ENCODE measurements at regions not wholly inside any gene's neighbourhood (a gene's known extent, or its start where the extent isn't known, plus 50 kb on each side); places are given as distances from the start of the nearest gene placed in this dataset.

- no peak for TF ChIP-seq CTCF (IDR thresholded peaks at IDR 0.05; ENCODE audit: low read depth, low read length)
- no peak for TF ChIP-seq MAX (IDR thresholded peaks at IDR 0.05; ENCODE audit: low read depth, low read length)
- no peak for TF ChIP-seq POLR2A (IDR thresholded peaks at IDR 0.05; ENCODE audit: extremely low read depth, insufficient read length)
- no peak for TF ChIP-seq MYC (IDR thresholded peaks at IDR 0.05; ENCODE audit: low read depth, low read length)
- no peak overlapping the region for H3K4me3 ChIP-seq (ENCODE audit: low read depth, low read length)
- no peak for DNase-seq (ENCODE audit: low read depth)
These were observed 1022.7 kb upstream of the CITED2 start for GRCh38 chr6:140397106-140397505.

- no peak for DNase-seq (ENCODE audit: low read depth)
- TF ChIP-seq MAX (IDR thresholded peaks at IDR 0.05; ENCODE audit: low read depth, low read length) (no peak), CTCF (IDR thresholded peaks at IDR 0.05; ENCODE audit: low read depth, low read length) (no peak), MYC (IDR thresholded peaks at IDR 0.05; ENCODE audit: low read depth, low read length) (no peak), POLR2A (IDR thresholded peaks at IDR 0.05; ENCODE audit: extremely low read depth, insufficient read length) (no peak)
- H3K4me3 ChIP-seq (ENCODE audit: low read depth, low read length): no peak overlapping the region
These were observed 1019.5 kb upstream of the CITED2 start for GRCh38 chr6:140393665-140394540.

GRCh38 chr6:140388815-140389214, 1014.4 kb upstream of the CITED2 start:
- H3K4me3 ChIP-seq (ENCODE audit: low read depth, low read length): no peak overlapping the region
- no peak for DNase-seq (ENCODE audit: low read depth)
- TF ChIP-seq POLR2A (IDR thresholded peaks at IDR 0.05; ENCODE audit: extremely low read depth, insufficient read length) (no peak), MAX (IDR thresholded peaks at IDR 0.05; ENCODE audit: low read depth, low read length) (no peak), MYC (IDR thresholded peaks at IDR 0.05; ENCODE audit: low read depth, low read length) (no peak), CTCF (IDR thresholded peaks at IDR 0.05; ENCODE audit: low read depth, low read length) (no peak)

- no peak overlapping the region for H3K4me3 ChIP-seq (ENCODE audit: low read depth, low read length)
- TF ChIP-seq CTCF (IDR thresholded peaks at IDR 0.05; ENCODE audit: low read depth, low read length) (no peak), MYC (IDR thresholded peaks at IDR 0.05; ENCODE audit: low read depth, low read length) (no peak), POLR2A (IDR thresholded peaks at IDR 0.05; ENCODE audit: extremely low read depth, insufficient read length) (no peak), MAX (IDR thresholded peaks at IDR 0.05; ENCODE audit: low read depth, low read length) (no peak)
- DNase-seq (ENCODE audit: low read depth): no peak
These were observed 1013.8 kb upstream of the CITED2 start for GRCh38 chr6:140388192-140388802.

GRCh38 chr6:140385679-140386078, 1011.2 kb upstream of the CITED2 start:
- DNase-seq (ENCODE audit: low read depth): no peak
- no peak for TF ChIP-seq MYC (IDR thresholded peaks at IDR 0.05; ENCODE audit: low read depth, low read length)
- no peak for TF ChIP-seq MAX (IDR thresholded peaks at IDR 0.05; ENCODE audit: low read depth, low read length)
- no peak for TF ChIP-seq POLR2A (IDR thresholded peaks at IDR 0.05; ENCODE audit: extremely low read depth, insufficient read length)
- no peak for TF ChIP-seq CTCF (IDR thresholded peaks at IDR 0.05; ENCODE audit: low read depth, low read length)
- H3K4me3 ChIP-seq (ENCODE audit: low read depth, low read length): no peak overlapping the region
